WTC11 (cell line): ENCODE measurements at regions not wholly inside any gene's neighbourhood (a gene's known extent, or its start where the extent isn't known, plus 50 kb on each side); places are given as distances from the start of the nearest gene placed in this dataset.

Source experiments
- ATAC-seq: fragments of 200-7000 bp; cut with Tn5 transposase; 2 replicates; pipeline ENCODE4 v1.10.0; 2021; ENCODE audit warnings: mild to moderate bottlenecking, moderate library complexity
- CTCF ChIA-PET: fragments of 300-600 bp; sonication (Branson Sonifier 250); formaldehyde crosslinking; loops from one replicate; lab custom pipeline; 2021; ENCODE audit warnings: antibody characterized with exemption; lab: Charles Lee
- POLR2A ChIA-PET: fragments of 350-600 bp; sonication (Branson Sonifier 250); formaldehyde crosslinking; loops from one replicate; lab custom pipeline; 2021; ENCODE audit warnings: antibody characterized with exemption; lab: Charles Lee
- DNase-seq: peaks from one replicate; pipeline ENCODE4 v3.0.0; 2021; ENCODE audit warnings: low spot score
- H3K27ac Mint-ChIP-seq: 2 replicates; pipeline ENCODE4 v1.8.0; 2021; ENCODE audit warnings: mixed read lengths
- H3K27me3 Mint-ChIP-seq: 2 replicates; pipeline ENCODE4 v1.8.0; 2021; ENCODE audit warnings: low read depth, mild to moderate bottlenecking, moderate library complexity, mixed read lengths
- H3K36me3 Mint-ChIP-seq: 2 replicates; pipeline ENCODE4 v1.8.0; 2021; ENCODE audit warnings: mixed read lengths
- H3K4me1 Mint-ChIP-seq: 2 replicates; pipeline ENCODE4 v1.8.0; 2022; ENCODE audit warnings: mixed read lengths
- H3K4me3 Mint-ChIP-seq: 2 replicates; pipeline ENCODE4 v1.8.0; 2021; ENCODE audit warnings: mild to moderate bottlenecking, moderate library complexity, mixed read lengths
- H3K9me3 Mint-ChIP-seq: 2 replicates; pipeline ENCODE4 v1.8.0; 2021; ENCODE audit warnings: mixed read lengths
- CBFB ChIP-seq: sonication (generic); formaldehyde crosslinking; IDR thresholded peaks from 2 replicates; pipeline ENCODE4 v1.8.1; 2022; ENCODE audit warnings: mild to moderate bottlenecking, low read depth, missing genetic modification reagents
- CREM ChIP-seq: sonication (generic); formaldehyde crosslinking; IDR thresholded peaks from 2 replicates; pipeline ENCODE4 v1.8.1; 2022; ENCODE audit warnings: mild to moderate bottlenecking, missing genetic modification reagents, moderate library complexity
- ELF4 ChIP-seq: sonication (generic); formaldehyde crosslinking; IDR thresholded peaks from 2 replicates; pipeline ENCODE4 v1.8.1; 2022; ENCODE audit warnings: low read depth, mild to moderate bottlenecking, moderate library complexity, missing genetic modification reagents
- ETV6 ChIP-seq: sonication (generic); formaldehyde crosslinking; IDR thresholded peaks from 2 replicates; pipeline ENCODE4 v1.8.1; 2022; ENCODE audit warnings: mild to moderate bottlenecking, missing genetic modification reagents
- FOXJ3 ChIP-seq: sonication (generic); formaldehyde crosslinking; IDR thresholded peaks from 2 replicates; pipeline ENCODE4 v1.9.0; 2021; ENCODE audit warnings: missing genetic modification reagents, mild to moderate bottlenecking, borderline replicate concordance
- FOXK1 ChIP-seq: sonication (generic); formaldehyde crosslinking; IDR thresholded peaks from 2 replicates; pipeline ENCODE4 v1.8.0; 2022; ENCODE audit warnings: mild to moderate bottlenecking, moderate library complexity, missing genetic modification reagents
- HMGA2 ChIP-seq: fragments of 250-450 bp; sonication (Bioruptor Pico); IDR thresholded peaks from 2 replicates; pipeline ENCODE4 v1.4.0; 2021; ENCODE audit warnings: mild to moderate bottlenecking, moderate library complexity
- MXD4 ChIP-seq: fragments of 250-450 bp; sonication (Bioruptor Pico); IDR thresholded peaks from 2 replicates; pipeline ENCODE4 v1.8.0; 2021; ENCODE audit warnings: mild to moderate bottlenecking, moderate library complexity, borderline replicate concordance
- NFATC4 ChIP-seq: fragments of 250-450 bp; sonication (Bioruptor Pico); IDR thresholded peaks from 2 replicates; pipeline ENCODE4 v1.9.0; 2021; ENCODE audit warnings: mild to moderate bottlenecking
- NFYB ChIP-seq: sonication (generic); formaldehyde crosslinking; conservative IDR thresholded peaks from 2 replicates; pipeline ENCODE4 v1.8.0; 2022; ENCODE audit warnings: low read depth, missing genetic modification reagents
- NR2C2 ChIP-seq: sonication (generic); formaldehyde crosslinking; IDR thresholded peaks from 2 replicates; pipeline ENCODE4 v1.8.0; 2022; ENCODE audit warnings: mild to moderate bottlenecking, missing genetic modification reagents
- PRRX2 ChIP-seq: fragments of 250-450 bp; sonication (Bioruptor Pico); IDR thresholded peaks from 2 replicates; pipeline ENCODE4 v1.8.0; 2021; ENCODE audit warnings: mild to moderate bottlenecking
- TEAD4 ChIP-seq: sonication (generic); formaldehyde crosslinking; IDR thresholded peaks from 2 replicates; pipeline ENCODE4 v1.8.0; 2022; ENCODE audit warnings: mild to moderate bottlenecking, missing genetic modification reagents
- ZNF121 ChIP-seq: sonication (generic); formaldehyde crosslinking; IDR thresholded peaks from 2 replicates; pipeline ENCODE4 v1.8.0; 2023; ENCODE audit warnings: missing genetic modification reagents
- ZNF138 ChIP-seq: sonication (generic); formaldehyde crosslinking; conservative IDR thresholded peaks from 2 replicates; pipeline ENCODE4 v1.8.1; 2022; ENCODE audit warnings: mild to moderate bottlenecking, moderate library complexity, missing genetic modification reagents
- ZNF232 ChIP-seq: sonication (generic); formaldehyde crosslinking; IDR thresholded peaks from 2 replicates; pipeline ENCODE4 v1.8.0; 2022; ENCODE audit warnings: mild to moderate bottlenecking, missing genetic modification reagents
- TF ChIP-seq, protein P1 (sequence below): fragments of 250-450 bp; sonication (Bioruptor Pico); IDR thresholded peaks from 2 replicates; pipeline ENCODE4 v1.9.0; 2021; ENCODE audit warnings: mild to moderate bottlenecking
- TF ChIP-seq, protein P2 (sequence below): sonication (generic); formaldehyde crosslinking; IDR thresholded peaks from 2 replicates; pipeline ENCODE4 v1.8.1; 2022; ENCODE audit warnings: missing genetic modification reagents, borderline replicate concordance
- TF ChIP-seq, protein P3 (sequence below): fragments of 250-450 bp; sonication (Bioruptor Pico); conservative IDR thresholded peaks from 2 replicates; pipeline ENCODE4 v1.9.0; 2021; ENCODE audit warnings: mild to moderate bottlenecking
- TF ChIP-seq, protein P4 (sequence below): fragments of 250-450 bp; sonication (Bioruptor Pico); IDR thresholded peaks from 2 replicates; pipeline ENCODE4 v1.8.0; 2021; ENCODE audit warnings: mild to moderate bottlenecking
- TF ChIP-seq, protein P5 (sequence below): sonication (generic); formaldehyde crosslinking; IDR thresholded peaks from 2 replicates; pipeline ENCODE4 v1.8.1; 2022; ENCODE audit warnings: low read depth, missing genetic modification reagents, borderline replicate concordance
- TF ChIP-seq, protein P6 (sequence below): fragments of 250-450 bp; sonication (Bioruptor Pico); IDR thresholded peaks from 2 replicates; pipeline ENCODE4 v1.9.0; 2021; ENCODE audit warnings: moderate library complexity, mild to moderate bottlenecking, inconsistent platforms, borderline replicate concordance
- TF ChIP-seq, protein P7 (sequence below): sonication (generic); formaldehyde crosslinking; IDR thresholded peaks from 2 replicates; pipeline ENCODE4 v1.8.0; 2022; ENCODE audit warnings: missing genetic modification reagents

DNA sequence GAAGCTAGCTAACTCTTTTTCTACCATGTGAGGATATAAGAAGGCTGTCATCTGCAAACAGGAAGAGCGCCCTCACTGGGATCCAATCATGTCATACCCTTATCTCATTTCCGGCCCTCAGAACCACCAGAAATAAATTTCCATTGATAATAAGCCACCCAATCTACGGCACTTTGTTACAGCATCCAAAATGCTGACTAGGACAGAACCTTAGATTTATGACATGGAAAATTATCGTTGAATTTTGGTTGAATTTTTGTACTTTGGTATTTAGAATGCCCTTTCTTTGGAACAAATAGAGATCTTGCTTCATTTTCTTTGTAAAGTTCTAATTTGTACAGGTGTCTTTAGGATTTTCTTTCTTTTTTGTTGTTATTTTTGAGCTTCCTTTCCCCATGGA is 53.3 kb upstream of the CYLC2 start:
- H3K9me3 Mint-ChIP-seq: peaks cover 8% of the 10 kb centered on the region
- TF ChIP-seq CREM (CRISPR knock-in tag) (no peak), ELF4 (CRISPR knock-in tag) (no peak), NFYB (CRISPR knock-in tag) (no peak), ZNF138 (CRISPR knock-in tag) (no peak), ETV6 (no peak), NFATC4 (CRISPR knock-in tag) (no peak), MXD4 (no peak), ZNF121 (CRISPR knock-in tag) (no peak), PRRX2 (no peak)
- TF ChIP-seq, protein P1, sequence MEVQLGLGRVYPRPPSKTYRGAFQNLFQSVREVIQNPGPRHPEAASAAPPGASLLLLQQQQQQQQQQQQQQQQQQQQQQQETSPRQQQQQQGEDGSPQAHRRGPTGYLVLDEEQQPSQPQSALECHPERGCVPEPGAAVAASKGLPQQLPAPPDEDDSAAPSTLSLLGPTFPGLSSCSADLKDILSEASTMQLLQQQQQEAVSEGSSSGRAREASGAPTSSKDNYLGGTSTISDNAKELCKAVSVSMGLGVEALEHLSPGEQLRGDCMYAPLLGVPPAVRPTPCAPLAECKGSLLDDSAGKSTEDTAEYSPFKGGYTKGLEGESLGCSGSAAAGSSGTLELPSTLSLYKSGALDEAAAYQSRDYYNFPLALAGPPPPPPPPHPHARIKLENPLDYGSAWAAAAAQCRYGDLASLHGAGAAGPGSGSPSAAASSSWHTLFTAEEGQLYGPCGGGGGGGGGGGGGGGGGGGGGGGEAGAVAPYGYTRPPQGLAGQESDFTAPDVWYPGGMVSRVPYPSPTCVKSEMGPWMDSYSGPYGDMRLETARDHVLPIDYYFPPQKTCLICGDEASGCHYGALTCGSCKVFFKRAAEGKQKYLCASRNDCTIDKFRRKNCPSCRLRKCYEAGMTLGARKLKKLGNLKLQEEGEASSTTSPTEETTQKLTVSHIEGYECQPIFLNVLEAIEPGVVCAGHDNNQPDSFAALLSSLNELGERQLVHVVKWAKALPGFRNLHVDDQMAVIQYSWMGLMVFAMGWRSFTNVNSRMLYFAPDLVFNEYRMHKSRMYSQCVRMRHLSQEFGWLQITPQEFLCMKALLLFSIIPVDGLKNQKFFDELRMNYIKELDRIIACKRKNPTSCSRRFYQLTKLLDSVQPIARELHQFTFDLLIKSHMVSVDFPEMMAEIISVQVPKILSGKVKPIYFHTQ (CRISPR knock-in tag): no peak
- TF ChIP-seq, protein P2, sequence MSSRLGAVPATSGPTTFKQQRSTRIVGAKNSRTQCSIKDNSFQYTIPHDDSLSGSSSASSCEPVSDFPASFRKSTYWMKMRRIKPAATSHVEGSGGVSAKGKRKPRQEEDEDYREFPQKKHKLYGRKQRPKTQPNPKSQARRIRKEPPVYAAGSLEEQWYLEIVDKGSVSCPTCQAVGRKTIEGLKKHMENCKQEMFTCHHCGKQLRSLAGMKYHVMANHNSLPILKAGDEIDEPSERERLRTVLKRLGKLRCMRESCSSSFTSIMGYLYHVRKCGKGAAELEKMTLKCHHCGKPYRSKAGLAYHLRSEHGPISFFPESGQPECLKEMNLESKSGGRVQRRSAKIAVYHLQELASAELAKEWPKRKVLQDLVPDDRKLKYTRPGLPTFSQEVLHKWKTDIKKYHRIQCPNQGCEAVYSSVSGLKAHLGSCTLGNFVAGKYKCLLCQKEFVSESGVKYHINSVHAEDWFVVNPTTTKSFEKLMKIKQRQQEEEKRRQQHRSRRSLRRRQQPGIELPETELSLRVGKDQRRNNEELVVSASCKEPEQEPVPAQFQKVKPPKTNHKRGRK: no peak
- TF ChIP-seq, protein P3, sequence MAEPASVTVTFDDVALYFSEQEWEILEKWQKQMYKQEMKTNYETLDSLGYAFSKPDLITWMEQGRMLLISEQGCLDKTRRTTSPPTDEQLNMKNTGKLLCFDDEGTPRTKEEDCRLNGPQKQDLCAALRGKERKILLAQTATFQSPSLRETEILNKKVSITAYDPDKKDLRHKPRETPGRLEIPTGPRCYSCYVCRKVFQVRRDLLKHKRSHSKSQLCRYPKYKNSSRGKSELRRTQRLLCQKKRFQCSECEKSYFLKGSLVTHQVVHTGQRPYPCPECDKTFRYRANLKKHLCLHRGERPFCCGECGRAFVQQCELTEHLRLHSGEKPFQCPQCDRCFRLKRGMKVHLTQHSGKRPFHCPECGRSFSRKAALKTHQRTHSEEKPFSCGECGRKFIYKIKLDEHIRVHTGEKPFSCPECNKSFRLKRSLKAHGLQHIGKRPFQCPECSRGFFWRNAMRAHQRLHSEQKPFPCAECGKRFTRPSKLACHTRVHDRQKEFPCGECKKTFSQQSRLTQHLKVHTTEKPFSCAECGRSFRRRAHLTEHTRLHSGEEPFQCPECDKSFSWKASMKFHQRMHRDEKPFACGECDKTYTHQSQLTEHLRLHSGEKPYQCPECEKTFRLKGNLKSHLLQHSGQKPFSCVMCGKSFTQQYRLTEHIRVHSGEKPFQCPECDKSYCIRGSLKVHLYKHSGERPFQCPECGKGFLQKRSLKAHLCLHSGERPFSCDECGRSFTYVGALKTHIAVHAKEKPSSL (CRISPR knock-in tag): no peak
- TF ChIP-seq, protein P4, sequence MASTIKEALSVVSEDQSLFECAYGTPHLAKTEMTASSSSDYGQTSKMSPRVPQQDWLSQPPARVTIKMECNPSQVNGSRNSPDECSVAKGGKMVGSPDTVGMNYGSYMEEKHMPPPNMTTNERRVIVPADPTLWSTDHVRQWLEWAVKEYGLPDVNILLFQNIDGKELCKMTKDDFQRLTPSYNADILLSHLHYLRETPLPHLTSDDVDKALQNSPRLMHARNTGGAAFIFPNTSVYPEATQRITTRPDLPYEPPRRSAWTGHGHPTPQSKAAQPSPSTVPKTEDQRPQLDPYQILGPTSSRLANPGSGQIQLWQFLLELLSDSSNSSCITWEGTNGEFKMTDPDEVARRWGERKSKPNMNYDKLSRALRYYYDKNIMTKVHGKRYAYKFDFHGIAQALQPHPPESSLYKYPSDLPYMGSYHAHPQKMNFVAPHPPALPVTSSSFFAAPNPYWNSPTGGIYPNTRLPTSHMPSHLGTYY: no peak
- TF ChIP-seq, protein P5, sequence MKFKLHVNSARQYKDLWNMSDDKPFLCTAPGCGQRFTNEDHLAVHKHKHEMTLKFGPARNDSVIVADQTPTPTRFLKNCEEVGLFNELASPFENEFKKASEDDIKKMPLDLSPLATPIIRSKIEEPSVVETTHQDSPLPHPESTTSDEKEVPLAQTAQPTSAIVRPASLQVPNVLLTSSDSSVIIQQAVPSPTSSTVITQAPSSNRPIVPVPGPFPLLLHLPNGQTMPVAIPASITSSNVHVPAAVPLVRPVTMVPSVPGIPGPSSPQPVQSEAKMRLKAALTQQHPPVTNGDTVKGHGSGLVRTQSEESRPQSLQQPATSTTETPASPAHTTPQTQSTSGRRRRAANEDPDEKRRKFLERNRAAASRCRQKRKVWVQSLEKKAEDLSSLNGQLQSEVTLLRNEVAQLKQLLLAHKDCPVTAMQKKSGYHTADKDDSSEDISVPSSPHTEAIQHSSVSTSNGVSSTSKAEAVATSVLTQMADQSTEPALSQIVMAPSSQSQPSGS (CRISPR knock-in tag): no peak
- H3K27ac Mint-ChIP-seq: no peak overlapping the region
- no peaks in the 10 kb centered on the region for H3K27me3 Mint-ChIP-seq
- POLR2A ChIA-PET: no interaction called here
- peaks cover 10% of the 10 kb centered on the region for H3K36me3 Mint-ChIP-seq
- CTCF ChIA-PET: no interaction called here
- no peak overlapping the region for H3K4me3 Mint-ChIP-seq
- no peak for ATAC-seq
- DNase-seq: no peak
- peaks cover 5% of the 10 kb centered on the region for H3K4me1 Mint-ChIP-seq

DNA sequence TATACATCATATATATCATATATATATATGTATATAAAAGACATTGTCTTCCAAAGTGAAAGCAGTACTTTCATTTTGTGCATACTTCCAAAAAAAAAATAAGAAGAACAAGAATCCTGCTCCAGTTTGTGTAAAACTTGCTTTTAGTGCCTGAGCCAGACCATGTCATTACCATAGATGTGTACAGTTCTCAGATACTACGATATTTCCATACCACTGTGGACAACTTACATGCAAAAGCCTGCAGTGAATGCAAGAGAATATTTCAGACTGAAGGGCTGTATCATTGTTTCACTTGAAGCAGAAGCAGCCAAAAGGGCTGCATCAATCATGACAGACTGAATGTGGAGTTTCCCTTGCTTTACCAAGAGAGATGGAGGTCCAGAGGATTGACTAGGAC is 72.6 kb upstream of the CYLC2 start:
- H3K27ac Mint-ChIP-seq: no peak overlapping the region
- H3K4me3 Mint-ChIP-seq: no peak overlapping the region
- POLR2A ChIA-PET: no interaction called here
- DNase-seq (no peak), ATAC-seq (no peak)
- CTCF ChIA-PET: no interaction called here
- no peaks in the 10 kb centered on the region for H3K4me1 Mint-ChIP-seq
- peaks cover 4% of the 10 kb centered on the region for H3K9me3 Mint-ChIP-seq
- H3K27me3 Mint-ChIP-seq: no peaks in the 10 kb centered on the region
- H3K36me3 Mint-ChIP-seq: no peaks in the 10 kb centered on the region
- TF ChIP-seq NR2C2 (CRISPR knock-in tag): no peak
- TF ChIP-seq FOXJ3: no peak
- TF ChIP-seq, protein P6, sequence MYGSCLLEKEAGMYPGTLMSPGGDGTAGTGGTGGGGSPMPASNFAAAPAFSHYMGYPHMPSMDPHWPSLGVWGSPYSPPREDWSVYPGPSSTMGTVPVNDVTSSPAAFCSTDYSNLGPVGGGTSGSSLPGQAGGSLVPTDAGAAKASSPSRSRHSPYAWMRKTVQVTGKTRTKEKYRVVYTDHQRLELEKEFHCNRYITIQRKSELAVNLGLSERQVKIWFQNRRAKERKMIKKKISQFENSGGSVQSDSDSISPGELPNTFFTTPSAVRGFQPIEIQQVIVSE (CRISPR knock-in tag): no peak
- TF ChIP-seq HMGA2: no peak; the same call in 1 of the 2 replicates
- no peak for TF ChIP-seq FOXK1
- no peak for TF ChIP-seq NFATC4 (CRISPR knock-in tag)
- no peak for TF ChIP-seq CBFB
- TF ChIP-seq ZNF232 (CRISPR knock-in tag): no peak
- TF ChIP-seq, protein P7, sequence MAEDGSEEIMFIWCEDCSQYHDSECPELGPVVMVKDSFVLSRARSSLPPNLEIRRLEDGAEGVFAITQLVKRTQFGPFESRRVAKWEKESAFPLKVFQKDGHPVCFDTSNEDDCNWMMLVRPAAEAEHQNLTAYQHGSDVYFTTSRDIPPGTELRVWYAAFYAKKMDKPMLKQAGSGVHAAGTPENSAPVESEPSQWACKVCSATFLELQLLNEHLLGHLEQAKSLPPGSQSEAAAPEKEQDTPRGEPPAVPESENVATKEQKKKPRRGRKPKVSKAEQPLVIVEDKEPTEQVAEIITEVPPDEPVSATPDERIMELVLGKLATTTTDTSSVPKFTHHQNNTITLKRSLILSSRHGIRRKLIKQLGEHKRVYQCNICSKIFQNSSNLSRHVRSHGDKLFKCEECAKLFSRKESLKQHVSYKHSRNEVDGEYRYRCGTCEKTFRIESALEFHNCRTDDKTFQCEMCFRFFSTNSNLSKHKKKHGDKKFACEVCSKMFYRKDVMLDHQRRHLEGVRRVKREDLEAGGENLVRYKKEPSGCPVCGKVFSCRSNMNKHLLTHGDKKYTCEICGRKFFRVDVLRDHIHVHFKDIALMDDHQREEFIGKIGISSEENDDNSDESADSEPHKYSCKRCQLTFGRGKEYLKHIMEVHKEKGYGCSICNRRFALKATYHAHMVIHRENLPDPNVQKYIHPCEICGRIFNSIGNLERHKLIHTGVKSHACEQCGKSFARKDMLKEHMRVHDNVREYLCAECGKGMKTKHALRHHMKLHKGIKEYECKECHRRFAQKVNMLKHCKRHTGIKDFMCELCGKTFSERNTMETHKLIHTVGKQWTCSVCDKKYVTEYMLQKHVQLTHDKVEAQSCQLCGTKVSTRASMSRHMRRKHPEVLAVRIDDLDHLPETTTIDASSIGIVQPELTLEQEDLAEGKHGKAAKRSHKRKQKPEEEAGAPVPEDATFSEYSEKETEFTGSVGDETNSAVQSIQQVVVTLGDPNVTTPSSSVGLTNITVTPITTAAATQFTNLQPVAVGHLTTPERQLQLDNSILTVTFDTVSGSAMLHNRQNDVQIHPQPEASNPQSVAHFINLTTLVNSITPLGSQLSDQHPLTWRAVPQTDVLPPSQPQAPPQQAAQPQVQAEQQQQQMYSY (CRISPR knock-in tag): no peak
- TF ChIP-seq TEAD4 (CRISPR knock-in tag): no peak
